IMR-90 (cell line): ENCODE measurements at regions not wholly inside any gene's neighbourhood (a gene's known extent, or its start where the extent isn't known, plus 50 kb on each side); places are given as distances from the start of the nearest gene placed in this dataset.

Experiments
- ATAC-seq: fragments of 200-7000 bp; cut with Tn5 transposase; 2 replicates; pipeline ENCODE4 v1.9.1; 2020; ENCODE audit warnings: low read depth, mild to moderate bottlenecking, moderate library complexity
- BruUV-seq: library from RNA; stranded (reverse); fragments of 400-500 nt; replicated peaks from 2 replicates; lab custom pipeline; 2021; lab: Mats Ljungman, UMichigan
- CTCF ChIA-PET: fragments of 300-600 bp; formaldehyde crosslinking; extraction: SDS; loops from one replicate; lab custom pipeline; 2021; ENCODE audit warnings: antibody characterized with exemption; lab: Yijun Ruan, JAX
- POLR2A ChIA-PET: fragments of 300-600 bp; sonication (Branson Sonifier 250); formaldehyde crosslinking; loops from one replicate; lab custom pipeline; 2022; ENCODE audit warnings: antibody characterized with exemption; ENCODE audit not compliant: unreplicated experiment; lab: Charles Lee
- DNase-seq: peaks from one replicate; pipeline ENCODE4 v3.0.0; 2013
- H2AFZ ChIP-seq: replicated peaks from 2 replicates; pipeline ENCODE3; 2013; ENCODE audit warnings: low read length, mild to moderate bottlenecking; ENCODE audit not compliant: poor library complexity
- H2AK5ac ChIP-seq: 2 replicates; pipeline ENCODE4 v1.6.1; 2013; ENCODE audit warnings: low read depth, low read length, inconsistent platforms
- H2AK9ac ChIP-seq: replicated peaks from 2 replicates; pipeline ENCODE3; 2013; ENCODE audit warnings: mild to moderate bottlenecking, low read depth, low read length, moderate library complexity; ENCODE audit not compliant: poor library complexity
- H2BK120ac ChIP-seq: 2 replicates; pipeline ENCODE4 v1.6.1; 2013; ENCODE audit warnings: low read depth, low read length, inconsistent platforms
- H2BK15ac ChIP-seq: 3 replicates; pipeline ENCODE4 v1.6.1; 2013; ENCODE audit warnings: low read depth, low read length, inconsistent platforms
- H2BK20ac ChIP-seq: 2 replicates; pipeline ENCODE4 v1.6.1; 2013; ENCODE audit warnings: low read depth, mild to moderate bottlenecking, inconsistent platforms, low read length, moderate library complexity
- H2BK5ac ChIP-seq: 2 replicates; pipeline ENCODE4 v1.6.1; 2013; ENCODE audit warnings: mild to moderate bottlenecking, low read depth, low read length, inconsistent platforms; ENCODE audit not compliant: poor library complexity, severe bottlenecking
- H3K14ac ChIP-seq: replicated peaks from 2 replicates; pipeline ENCODE4 v1.6.1; 2013; ENCODE audit warnings: low read depth, low read length, inconsistent platforms
- H3K18ac ChIP-seq: 2 replicates; pipeline ENCODE4 v1.6.1; 2013; ENCODE audit warnings: low read depth, low read length, control low read depth
- H3K23ac ChIP-seq: 2 replicates; pipeline ENCODE4 v1.6.1; 2013; ENCODE audit warnings: low read depth, low read length, inconsistent platforms
- H3K27ac ChIP-seq: 2 replicates; pipeline ENCODE4 v1.5.1; 2013; ENCODE audit warnings: mild to moderate bottlenecking, control low read depth, low read length; ENCODE audit not compliant: insufficient read depth
- H3K27me3 ChIP-seq: 2 replicates; pipeline ENCODE4 v1.6.1; 2013; ENCODE audit warnings: low read length; ENCODE audit not compliant: control insufficient read depth, insufficient read depth
- H3K36me3 ChIP-seq: 2 replicates; pipeline ENCODE4 v1.6.1; 2013; ENCODE audit warnings: low read length, mixed read lengths; ENCODE audit not compliant: control insufficient read depth, insufficient read depth
- H3K4ac ChIP-seq: 2 replicates; pipeline ENCODE4 v1.6.1; 2013; ENCODE audit warnings: low read depth, low read length, inconsistent platforms
- H3K4me1 ChIP-seq: 2 replicates; pipeline ENCODE4 v1.6.1; 2013; ENCODE audit warnings: low read length, mixed read lengths; ENCODE audit not compliant: control insufficient read depth, insufficient read depth
- H3K4me2 ChIP-seq: 2 replicates; pipeline ENCODE4 v1.6.1; 2013; ENCODE audit warnings: low read depth, mild to moderate bottlenecking, control low read depth, low read length, moderate library complexity
- H3K4me3 ChIP-seq: 2 replicates; pipeline ENCODE4 v1.5.1; 2013; ENCODE audit warnings: low read depth, mild to moderate bottlenecking, control low read depth, low read length, moderate library complexity; ENCODE audit not compliant: insufficient read depth
- H3K56ac ChIP-seq: 2 replicates; pipeline ENCODE4 v1.6.1; 2013; ENCODE audit warnings: low read length, inconsistent platforms; ENCODE audit not compliant: insufficient read depth; ENCODE audit errors: extremely low read depth
- H3K79me1 ChIP-seq, 2 experiments: 2 replicates each; pipeline ENCODE4 v1.6.1; 2013; ENCODE audit warnings: low read length in 2 of 2, inconsistent platforms in 1 of 2, low read depth in 1 of 2
- H3K9ac ChIP-seq: 2 replicates; pipeline ENCODE4 v1.6.1; 2013; ENCODE audit warnings: low read depth, low read length, control low read depth
- H3K9me1 ChIP-seq: 2 replicates; pipeline ENCODE4 v1.6.1; 2013; ENCODE audit warnings: low read length, inconsistent platforms; ENCODE audit not compliant: insufficient read depth
- H3K9me3 ChIP-seq: 2 replicates; pipeline ENCODE4 v1.6.1; 2013; ENCODE audit warnings: low read length; ENCODE audit not compliant: control insufficient read depth, insufficient read depth
- H4K20me1 ChIP-seq: 2 replicates; pipeline ENCODE4 v1.6.1; 2013; ENCODE audit warnings: low read length, inconsistent platforms; ENCODE audit not compliant: insufficient read depth
- H4K5ac ChIP-seq: 2 replicates; pipeline ENCODE4 v1.6.1; 2013; ENCODE audit warnings: mild to moderate bottlenecking, low read depth, low read length, control low read depth
- H4K8ac ChIP-seq, 2 experiments: 2 replicates each; pipeline ENCODE4 v1.6.1; 2013; ENCODE audit warnings: low read depth in 2 of 2, low read length in 2 of 2, control low read depth in 1 of 2, inconsistent platforms in 1 of 2
- H4K91ac ChIP-seq: 2 replicates; pipeline ENCODE4 v1.6.1; 2013; ENCODE audit warnings: low read depth, low read length, inconsistent platforms; ENCODE audit not compliant: insufficient read depth
- MAFK ChIP-seq: IDR thresholded peaks from 2 replicates; pipeline ENCODE4 v1.6.1; 2012; ENCODE audit warnings: low read depth, low read length, improper control_type of control experiment
- MAZ ChIP-seq: IDR thresholded peaks from 2 replicates; pipeline ENCODE4 v1.6.1; 2012; ENCODE audit warnings: low read depth, mild to moderate bottlenecking, low read length, improper control_type of control experiment, moderate library complexity, borderline replicate concordance
- MXI1 ChIP-seq: IDR thresholded peaks from 2 replicates; pipeline ENCODE4 v1.6.1; 2012; ENCODE audit warnings: low read depth, mild to moderate bottlenecking, low read length, moderate library complexity, borderline replicate concordance
- POLR2A ChIP-seq: IDR thresholded peaks from 2 replicates; pipeline ENCODE4 v1.6.1; 2012; ENCODE audit warnings: mild to moderate bottlenecking, low read depth, low read length
- SMC3 ChIP-seq: fragments of 150-350 bp; IDR thresholded peaks from 2 replicates; pipeline ENCODE4 v1.6.1; 2016; ENCODE audit warnings: low read depth, mild to moderate bottlenecking, antibody characterized with exemption, low read length, moderate library complexity
- WGBS, 2 experiments: methylation state at CpG; one replicate each; pipeline versions ENCODE4 v1.1.5 to v1.1.7; 2013; ENCODE audit warnings: missing lambda C conversion rate in 2 of 2; ENCODE audit not compliant: insufficient read length in 1 of 2; ENCODE audit errors: extremely low coverage in 2 of 2; 5-methylcytosine and 5-hydroxymethylcytosine counted together
- dilution Hi-C: fragments of 300-500 bp; cut with HindIII; formaldehyde crosslinking; loops from one replicate; pipeline ENCODE4 v1.14.3; 2018; ENCODE audit warnings: low sequenced_read_pairs; ENCODE audit not compliant: unreplicated experiment
- in situ Hi-C: fragments of 300-500 bp; cut with MboI; formaldehyde crosslinking; loops from 3 replicates; pipeline ENCODE4 v1.14.3; 2019; ENCODE audit warnings: low sequenced_read_pairs, inconsistent platforms, mixed read lengths
- intact Hi-C: fragments of 100-400 bp; cut with micrococcal nuclease; formaldehyde crosslinking; loops from 2 replicates; pipeline ENCODE4 v1.10.0; 2022
- TF ChIP-seq, protein P1 (sequence below): fragments of 150-350 bp; IDR thresholded peaks from 2 replicates; pipeline ENCODE4 v1.6.1; 2016; ENCODE audit warnings: low read depth, mild to moderate bottlenecking, low read length, moderate library complexity, borderline replicate concordance

DNA sequence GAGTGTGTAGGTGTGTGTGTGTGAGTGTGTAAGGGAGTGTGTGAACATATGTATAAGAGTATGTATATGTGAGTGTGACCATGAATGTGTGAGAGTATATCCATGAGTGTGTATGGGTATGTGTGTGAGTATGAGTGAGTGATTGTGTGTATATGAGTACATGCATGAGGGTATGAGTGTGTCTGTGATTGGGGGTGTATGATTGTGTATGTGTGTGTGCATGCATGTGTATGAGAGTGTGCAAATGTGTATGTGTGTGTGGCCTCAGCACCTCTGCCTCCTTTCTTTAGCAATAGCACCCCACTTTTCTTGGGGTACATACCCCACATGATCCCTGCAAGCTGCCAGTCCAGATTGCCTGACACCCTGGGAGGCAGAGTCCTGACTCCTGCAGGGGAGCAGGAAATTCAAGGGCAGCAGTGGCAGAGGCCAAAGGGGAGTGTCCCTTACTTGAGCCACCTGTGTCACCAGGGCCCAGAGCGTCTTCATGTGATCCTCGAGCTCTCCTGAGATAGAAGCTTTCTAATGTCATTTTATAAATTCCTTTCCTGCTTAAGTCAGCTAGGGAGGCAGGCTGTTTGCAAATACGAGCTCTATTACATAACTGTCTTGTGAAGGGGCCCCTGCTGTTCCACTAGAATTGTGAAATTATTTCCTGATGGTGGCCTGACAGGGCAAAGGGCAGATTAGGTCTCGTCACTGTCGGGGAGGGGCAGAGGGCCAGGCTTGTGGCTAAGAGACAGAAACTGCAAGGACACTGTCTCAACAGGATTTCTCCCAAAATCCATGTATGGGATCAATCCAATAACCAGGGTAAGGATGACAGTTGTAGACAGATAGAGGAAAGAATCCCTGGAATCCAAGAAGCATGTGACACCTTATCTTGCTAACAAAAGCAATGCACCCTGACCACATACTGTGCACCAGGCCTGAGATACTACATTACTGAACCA is 389.1 kb downstream of the GADD45G start:
- Histone ChIP-seq H3K56ac (no peak overlapping the region), H3K4me1 (no peaks in the 10 kb centered on the region), H2AFZ (no peak overlapping the region), H3K79me1 (no peaks in the 10 kb centered on the region), H4K8ac (no peak overlapping the region), H2AK9ac (no peak overlapping the region), H3K9me3 (no peaks in the 10 kb centered on the region), H3K23ac (no peak overlapping the region), H3K9ac (no peak overlapping the region), H3K27me3 (no peaks in the 10 kb centered on the region; the same call in 1 of the 2 replicates), H3K18ac (no peak overlapping the region), H2BK20ac (no peak overlapping the region), H3K9me1 (no peaks in the 10 kb centered on the region), H2BK5ac (no peak overlapping the region), H3K4me3 (no peak overlapping the region), H3K4me2 (no peak overlapping the region), H2AK5ac (no peak overlapping the region), H3K4ac (no peak overlapping the region), H4K5ac (no peak overlapping the region), H4K91ac (no peak overlapping the region), H3K14ac (no peak overlapping the region), H2BK15ac (no peak overlapping the region), H2BK120ac (no peak overlapping the region), H3K27ac (no peak overlapping the region), H4K20me1 (no peaks in the 10 kb centered on the region), H3K36me3 (no peaks in the 10 kb centered on the region)
- no TSS peak for BruUV-seq
- intact Hi-C loops = no loop called here
- ATAC-seq = peak; percentile 14; the same call in 1 of the 2 replicates
- ChIA-PET CTCF (no interaction called here), POLR2A (no interaction called here)
- DNase-seq = no peak
- dilution Hi-C loops = no loop called here
- TF ChIP-seq POLR2A = no peak
- TF ChIP-seq MXI1 = no peak
- TF ChIP-seq, protein P1, sequence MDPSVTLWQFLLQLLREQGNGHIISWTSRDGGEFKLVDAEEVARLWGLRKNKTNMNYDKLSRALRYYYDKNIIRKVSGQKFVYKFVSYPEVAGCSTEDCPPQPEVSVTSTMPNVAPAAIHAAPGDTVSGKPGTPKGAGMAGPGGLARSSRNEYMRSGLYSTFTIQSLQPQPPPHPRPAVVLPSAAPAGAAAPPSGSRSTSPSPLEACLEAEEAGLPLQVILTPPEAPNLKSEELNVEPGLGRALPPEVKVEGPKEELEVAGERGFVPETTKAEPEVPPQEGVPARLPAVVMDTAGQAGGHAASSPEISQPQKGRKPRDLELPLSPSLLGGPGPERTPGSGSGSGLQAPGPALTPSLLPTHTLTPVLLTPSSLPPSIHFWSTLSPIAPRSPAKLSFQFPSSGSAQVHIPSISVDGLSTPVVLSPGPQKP = no peak
- no peak for TF ChIP-seq SMC3
- no peak for TF ChIP-seq MAFK
- no peak for TF ChIP-seq MAZ
- no CpG with 5 or more reads among the region's 5 CpGs for whole genome bisulfite sequencing, 2 experiments
- in situ Hi-C loops = no loop called here
